Renal cortex interstitium (tissue), 11 donors: ENCODE measurements at regions not wholly inside any gene's neighbourhood (a gene's known extent, or its start where the extent isn't known, plus 50 kb on each side); places are given as distances from the start of the nearest gene placed in this dataset.
"Not testable (repeated sequence)": the region's sequence is repeated elsewhere in the genome, so short reads cannot be mapped to it uniquely, and the experiment has no call there.

Experiments used
- DNase-seq, 11 donors: peaks; one replicate each; pipeline ENCODE4 v3.0.0-alpha.2; 2013; ENCODE audit warnings: low read depth in 9 of 11, low spot score in 4 of 11; ENCODE audit errors: extremely low read depth in 1 of 11

DNA sequence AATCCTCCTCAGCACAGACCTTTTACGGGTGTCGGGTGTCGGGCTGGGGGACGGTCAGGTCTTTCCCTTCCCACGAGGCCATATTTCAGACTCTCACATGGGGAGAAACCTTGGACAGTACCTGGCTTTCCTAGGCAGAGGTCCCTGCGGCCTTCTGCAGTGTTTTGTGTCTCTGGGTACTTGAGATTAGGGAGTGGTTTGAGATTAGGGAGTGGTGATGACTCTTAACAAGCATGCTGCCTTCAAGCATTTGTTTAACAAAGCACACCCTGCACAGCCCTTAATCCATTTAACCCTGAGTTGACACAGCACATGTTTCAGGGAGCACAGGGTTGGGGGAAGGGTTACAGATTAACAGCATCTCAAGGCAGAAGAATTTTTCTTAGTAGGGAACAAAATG lies 113.0 kb upstream of the ZNF92 start:
- not testable (repeated sequence) for DNase-seq

DNA sequence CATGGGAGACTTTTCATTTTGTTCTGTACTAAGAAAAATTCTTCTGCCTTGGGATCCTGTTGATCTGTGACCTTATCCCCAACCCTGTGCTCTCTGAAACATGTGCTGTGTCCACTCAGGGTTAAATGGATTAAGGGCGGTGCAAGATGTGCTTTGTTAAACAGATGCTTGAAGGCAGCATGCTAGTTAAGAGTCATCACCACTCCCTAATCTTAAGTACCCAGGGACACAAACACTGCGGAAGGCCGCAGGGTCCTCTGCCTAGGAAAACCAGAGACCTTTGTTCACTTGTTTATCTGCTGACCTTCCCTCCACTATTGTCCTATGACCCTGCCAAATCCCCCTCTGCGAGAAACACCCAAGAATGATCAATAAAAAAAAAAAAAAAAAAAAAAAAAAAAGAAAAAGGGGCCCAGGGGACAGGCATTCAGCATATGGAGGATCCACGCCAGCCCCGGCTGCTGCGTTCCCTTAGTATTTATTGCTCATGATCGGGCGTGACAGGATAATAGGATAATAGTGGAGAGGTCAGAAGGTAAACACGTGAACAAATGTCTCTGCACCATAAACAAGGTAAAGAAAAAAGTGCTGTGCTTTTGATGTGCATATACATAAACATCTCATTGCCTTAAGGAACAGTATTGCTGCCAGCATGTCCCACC lies 113.7 kb upstream of the ZNF92 start:
- DNase-seq: not testable (repeated sequence)

DNA sequence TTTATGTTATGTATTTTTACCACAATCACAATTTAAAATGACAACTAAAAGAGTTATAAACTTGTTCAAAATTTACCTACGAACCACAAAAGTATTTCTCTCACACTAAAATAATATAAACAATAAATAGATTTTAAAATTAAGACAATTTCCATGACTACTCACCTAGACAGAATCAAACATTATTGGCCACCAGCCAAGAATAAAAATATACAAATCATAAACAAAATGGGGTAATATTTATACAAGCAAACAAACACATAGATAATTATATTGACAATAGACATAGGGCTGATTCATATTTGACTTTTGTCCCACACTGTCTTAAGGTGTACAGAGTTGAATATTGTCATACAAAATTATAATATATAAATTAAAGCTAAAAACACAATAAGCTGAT lies 119.6 kb upstream of the ZNF92 start:
- DNase-seq: no peak

DNA sequence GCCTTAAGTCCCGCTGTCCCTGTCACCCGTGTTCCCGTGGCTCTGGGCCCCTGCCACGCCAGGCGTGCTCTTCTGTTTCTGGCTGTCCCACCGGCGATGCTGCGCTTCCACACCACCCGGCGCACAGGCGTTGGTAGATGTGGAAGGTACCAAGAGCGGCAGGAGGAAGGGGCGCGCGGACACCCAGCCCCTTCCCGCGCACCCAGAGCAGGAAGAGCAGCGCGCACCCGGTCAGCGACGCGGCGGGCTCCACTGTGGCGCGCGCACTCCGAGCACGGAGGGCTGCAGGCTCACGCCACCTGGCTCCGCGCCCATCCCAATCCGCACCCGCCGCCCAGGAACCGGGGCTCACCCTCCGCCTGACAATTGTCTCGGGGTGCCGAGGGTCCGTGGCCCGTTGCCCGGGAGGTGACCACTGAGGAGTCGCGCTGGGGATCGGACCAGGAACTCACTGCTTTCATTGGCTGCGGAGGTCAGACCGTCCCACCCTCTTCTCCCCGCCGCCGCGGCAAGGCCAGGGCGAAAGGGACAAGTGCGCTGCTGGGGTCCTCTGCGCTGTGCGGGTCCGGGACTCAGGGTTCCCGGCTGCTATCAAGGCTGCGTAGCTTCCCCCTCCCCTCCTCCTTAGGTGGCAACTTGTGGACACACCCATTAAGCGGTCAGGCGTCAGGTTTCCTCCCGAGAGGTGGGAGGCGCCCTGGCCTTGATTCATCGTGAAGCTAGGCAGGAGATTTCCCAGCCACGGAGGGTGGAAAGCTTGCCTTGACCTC lies 121.6 kb upstream of the ZNF92 start:
- DNase-seq: peak in 9 of 11 donors; percentile 43 to 75 (median 66)

DNA sequence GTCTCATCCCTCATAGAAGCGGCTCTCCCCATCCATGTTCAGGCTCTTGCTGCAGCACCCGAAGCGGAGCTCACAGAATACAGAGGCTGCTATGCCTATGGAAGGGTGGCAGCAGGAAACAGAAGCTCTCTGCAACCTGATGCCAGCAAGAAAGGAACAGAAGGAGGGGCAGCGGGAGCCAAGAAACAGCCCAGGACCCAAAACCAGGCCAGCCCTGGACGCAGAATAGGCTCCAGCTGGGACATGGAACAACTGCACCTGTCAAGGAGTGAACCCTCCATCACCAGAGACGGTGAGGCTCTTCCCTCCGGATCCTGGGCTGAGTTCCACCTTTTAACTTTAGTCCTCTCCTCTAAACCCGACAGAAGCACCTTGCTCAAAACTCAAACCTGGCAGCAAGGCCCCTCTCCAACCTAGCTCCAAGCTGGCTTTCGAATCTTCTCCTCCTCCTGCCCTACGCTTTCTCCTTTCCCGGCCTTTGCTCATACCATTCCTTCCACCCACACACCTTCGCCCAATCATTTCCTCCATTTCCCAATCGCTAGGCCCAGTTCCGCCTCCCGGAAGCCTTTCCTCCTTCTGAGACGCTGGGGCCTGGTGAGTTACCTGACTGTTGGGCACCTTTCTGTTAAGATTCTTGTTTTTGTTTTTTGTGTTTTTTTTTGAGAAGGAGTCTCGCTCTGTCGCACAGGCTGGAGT lies 122.8 kb upstream of the ZNF92 start:
- no peak for DNase-seq

DNA sequence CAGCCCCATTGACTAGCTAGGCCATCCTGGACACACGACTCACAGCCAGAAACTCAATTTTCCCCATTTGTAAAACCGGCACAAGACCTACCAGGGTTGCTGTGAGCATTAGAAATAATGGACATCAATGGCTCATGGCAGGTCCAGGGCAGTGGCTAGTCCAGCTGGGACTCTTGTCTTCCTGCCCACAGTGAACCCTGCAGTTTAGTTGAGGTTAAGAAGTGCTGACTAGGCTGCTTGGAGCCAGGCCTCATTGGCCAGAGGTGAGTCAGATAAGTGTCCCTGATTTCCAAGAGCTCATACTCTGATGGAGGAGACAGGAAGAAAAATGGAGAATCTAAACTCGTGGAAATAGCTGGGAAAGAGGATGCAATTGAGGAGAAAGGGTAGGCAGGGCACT lies 123.4 kb upstream of the ZNF92 start:
- DNase-seq: no peak

DNA sequence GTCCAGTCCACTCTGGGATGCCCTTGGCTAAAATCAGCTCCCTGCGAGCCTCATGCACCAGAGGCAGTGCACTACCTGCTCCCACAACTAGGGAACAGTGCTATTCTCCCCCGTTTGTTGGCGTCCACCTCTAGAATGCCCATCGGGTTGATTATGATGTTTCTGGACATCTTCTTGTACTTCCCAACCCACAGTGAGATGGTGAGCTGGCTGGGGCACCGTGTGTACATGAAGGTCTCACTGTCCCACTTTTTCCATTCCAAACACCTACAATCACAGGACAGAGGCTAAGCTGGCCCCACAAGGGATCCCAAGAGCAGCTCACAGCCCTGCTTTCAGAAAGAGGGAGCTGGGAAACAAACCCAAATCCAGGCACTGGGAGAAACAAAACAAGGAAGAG lies 126.2 kb upstream of the ZNF92 start:
- DNase-seq: no peak

DNA sequence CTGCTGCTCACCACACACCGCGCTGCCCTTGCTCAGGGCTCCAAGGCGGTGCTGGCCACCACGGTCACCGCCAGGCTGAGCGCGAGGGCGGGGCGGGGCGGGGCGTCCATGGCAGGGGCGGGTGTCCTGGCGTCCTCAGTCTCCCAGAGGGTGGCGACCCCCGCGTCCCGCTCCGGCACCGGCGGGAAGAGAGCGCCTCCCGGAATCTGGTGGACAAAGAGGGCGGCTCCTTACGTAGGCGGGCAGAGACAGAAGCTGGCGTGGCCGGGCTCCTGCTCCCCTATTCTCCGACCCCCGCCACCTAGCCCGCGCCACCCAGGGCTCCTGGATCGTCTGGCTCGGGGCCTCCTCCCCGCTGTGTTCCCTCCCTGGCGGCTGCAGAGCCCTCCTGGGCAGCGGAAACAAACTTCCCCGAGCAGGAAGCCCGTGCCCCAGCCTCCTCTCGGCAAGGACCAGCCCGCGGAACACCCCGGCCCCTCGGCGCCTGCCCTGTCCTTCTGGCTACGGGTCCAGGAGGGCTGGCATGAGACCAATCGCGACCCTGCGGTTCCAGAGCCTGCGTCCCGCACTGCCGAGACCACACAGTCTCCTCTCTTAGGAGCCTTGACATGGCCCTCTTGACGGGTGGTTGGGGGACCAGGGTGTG lies 133.8 kb upstream of the ZNF92 start:
- peak in 9 of 11 donors; percentile 17 to 64 (median 39) for DNase-seq

DNA sequence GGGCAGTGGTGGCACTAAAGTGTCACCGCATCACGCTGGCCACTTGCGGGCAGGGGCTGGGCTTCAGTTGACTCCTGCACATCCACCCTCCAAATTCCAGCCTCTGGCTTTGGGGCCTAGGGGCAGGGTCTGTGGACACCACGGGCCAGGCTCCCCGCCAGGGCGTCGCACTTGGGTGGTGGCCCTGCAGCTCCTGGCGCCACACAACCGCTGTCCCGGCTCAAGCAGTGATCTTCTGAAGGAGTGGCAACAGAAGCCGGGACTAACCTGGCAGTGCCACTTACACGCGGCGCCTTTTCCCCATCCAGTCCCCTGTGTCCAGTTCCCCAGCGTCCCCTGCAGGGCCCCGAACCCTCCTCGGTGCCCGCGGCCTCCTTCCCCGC lies 134.3 kb upstream of the ZNF92 start:
- no peak for DNase-seq

DNA sequence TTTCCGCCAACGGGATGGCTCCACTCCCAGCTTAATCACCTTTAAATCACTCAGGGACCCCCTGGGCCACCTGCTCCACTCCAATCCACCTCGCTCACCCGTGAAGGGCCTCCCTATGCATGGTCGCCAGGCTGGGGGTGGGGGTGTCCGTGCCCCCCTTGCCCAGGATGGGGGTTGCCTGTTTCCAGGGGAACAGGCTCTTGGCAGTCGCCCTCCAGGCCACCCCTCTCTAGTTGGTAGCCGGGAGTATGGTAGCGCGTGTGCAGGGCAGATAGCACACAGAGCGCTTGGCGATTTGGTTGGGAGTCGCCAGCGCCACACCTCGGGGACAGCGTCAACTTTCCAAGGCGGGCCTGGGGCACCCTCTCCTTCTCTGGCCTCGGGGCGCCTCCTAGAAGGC lies 134.9 kb upstream of the ZNF92 start:
- DNase-seq: no peak

DNA sequence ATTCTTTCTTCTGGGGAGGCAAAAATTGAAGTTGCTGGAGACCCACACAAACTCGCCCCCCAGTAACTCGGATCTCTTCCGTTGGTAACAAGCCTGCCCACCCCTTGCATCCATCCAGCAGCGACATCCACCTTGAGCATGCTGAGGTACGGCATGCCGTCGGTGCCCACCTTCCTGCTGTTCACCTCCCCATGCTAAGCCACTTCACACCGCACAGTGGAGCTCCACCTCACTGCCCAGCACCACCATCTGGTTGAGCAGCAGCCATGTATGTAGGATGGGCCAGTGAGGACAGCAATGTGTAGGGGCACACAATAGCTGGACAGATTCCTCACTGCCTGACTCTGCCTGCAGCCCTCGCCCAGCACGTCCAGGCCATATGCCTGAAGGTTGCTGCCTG lies 138.1 kb upstream of the ZNF92 start:
- no peak for DNase-seq

DNA sequence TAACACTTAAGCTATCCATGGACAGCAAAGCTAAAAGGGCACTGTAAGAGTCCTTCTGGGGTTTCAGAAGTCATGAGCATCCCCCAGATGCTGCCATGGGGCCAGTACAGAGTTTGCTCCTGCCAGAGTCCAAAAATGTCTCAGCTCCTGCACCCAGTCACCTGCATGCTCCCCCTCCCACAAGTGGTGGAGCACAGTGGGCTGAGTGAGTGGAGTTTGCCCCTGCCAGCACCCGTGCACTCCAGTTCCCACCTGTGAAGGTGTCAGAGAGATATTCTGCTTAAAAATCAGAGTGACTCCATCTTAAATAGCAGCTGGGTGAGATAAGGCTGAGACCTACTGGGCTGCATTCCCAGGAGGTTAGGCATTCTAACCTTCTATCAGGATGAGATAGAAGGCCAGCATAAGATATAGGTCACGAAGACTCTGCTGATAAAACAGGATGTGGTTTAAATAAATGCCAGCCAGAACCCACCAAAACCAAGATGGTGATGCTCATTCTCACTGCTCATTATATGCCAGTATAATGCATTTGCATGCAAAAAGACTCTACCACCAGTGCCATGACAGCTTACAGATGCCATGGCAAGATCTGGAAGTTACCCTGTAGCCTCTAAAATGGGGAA lies 140.1 kb upstream of the ZNF92 start:
- DNase-seq: no peak

DNA sequence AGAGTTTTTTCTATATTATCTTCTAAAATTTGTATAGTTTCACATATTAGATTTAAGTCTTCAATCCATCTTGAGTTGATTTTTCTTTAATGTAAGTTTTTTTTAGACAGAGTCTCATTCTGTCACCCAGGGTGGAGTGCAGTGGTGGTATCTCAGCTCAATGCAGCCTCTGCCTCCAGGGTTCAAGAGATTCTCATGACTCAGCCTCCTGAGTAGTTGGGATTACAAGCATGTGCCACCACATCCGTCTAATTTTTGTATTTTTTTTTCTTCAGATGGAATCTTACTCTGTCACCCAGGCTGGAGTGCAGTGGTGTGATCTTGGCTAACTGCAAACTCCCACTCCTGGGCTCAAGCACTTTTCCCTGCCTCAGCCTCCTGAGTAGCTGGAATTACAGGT lies 143.4 kb upstream of the ZNF92 start:
- DNase-seq: no peak

DNA sequence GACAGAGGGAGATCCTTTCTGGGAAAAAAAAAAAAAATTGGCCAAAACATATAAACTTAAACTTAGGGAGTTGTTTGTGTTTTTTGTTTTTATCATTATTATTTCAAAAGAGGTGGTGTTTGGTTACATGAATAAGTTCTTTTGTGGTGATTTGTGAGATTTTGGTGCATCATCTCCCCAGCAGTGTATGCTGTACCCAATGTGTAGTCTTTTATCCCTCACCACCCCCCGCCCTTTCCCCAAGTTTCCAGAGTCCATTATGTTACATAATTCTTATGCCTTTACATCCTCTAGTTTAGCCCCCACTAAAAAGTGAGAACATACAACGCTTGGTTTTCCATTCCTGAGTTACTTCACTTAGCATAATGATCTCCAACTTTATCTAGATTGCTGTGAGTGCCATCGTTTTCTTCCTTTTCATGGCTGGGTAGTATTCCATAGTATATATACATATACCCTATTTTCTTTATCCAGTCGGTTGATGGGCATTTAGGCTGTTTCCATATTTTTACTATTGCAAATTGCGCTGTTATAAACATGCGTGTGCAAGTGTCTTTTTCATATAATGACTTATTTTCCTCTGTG lies 148.1 kb upstream of the ZNF92 start:
- DNase-seq: no peak

DNA sequence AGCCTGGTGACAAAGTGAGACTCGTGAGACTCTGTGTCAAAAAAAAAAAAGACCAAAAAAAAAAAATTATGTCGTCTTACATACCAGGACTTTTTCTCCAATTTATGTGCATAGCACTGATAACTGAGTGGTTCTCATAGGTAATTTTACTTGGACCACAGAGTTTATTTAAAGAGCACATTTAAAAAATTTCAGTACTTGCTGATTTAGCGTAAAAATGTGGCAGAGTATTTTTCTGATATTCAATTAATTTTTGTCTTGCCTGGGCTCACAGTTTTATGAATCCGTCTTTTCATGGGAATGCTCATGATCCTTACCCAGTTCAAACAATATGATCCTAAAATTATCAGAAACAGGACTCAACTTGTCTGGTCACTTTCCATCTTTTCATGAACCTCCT lies 151.0 kb upstream of the ZNF92 start:
- no peak for DNase-seq

DNA sequence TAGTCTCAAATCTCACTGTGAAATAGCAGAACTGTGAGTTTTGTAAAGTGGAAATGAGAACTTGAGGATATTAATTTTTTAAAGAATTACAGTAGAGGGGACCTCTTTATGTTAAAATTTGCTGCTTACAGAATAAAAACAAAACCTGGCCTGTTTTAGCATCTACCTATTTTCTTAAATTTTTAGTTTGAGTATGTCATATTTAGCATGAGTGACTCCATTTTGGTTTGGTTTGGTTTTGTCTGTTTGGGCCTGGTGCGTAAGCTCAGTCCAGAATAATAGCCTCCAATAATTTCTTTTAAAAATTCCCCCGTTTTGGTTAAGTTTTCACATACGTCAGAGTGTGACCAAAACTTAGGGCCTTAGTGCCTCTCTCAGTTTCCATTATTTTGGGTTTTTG lies 152.0 kb upstream of the ZNF92 start:
- no peak for DNase-seq

DNA sequence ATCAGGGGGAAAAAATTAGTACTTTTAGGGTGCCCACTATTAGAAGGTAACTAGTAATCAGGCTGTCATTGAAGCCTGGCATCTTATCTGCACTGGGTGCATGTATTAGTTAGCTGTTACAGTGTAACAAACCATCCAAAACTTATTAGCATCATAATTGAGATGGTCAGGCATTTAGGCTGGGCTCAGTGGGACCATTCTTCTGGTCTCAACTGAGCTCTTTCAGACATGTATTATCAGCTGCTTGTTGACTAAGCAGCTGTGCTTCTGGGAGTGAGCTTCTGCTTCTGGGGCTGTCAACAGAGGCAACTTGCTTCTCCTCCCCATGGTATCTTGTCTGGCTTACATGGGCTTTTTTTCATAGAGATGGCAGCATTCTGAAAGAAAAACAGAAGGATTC lies 154.0 kb upstream of the ZNF92 start:
- DNase-seq: no peak

DNA sequence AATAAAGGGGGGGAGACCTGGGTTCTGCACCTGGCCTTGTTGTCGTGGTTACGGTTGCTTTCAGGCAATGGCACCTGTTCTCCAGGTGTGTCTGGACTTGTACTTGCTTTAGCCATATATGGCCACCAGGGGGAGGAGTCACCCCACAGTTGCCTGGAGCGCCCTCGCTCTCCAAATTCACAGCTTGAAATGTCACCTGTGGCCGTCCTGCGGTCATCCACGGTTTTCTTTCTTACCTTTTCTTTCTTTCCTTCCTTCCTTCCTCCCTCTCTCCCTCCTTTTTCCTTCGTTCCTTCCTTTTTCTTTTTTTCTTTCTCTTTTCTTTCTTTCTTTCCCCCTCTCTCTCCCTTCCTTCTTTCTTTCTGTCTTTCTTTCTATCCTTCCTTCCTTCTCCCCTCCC lies 157.2 kb upstream of the ZNF92 start:
- peak in 10 of 11 donors; percentile 29 to 57 (median 50) for DNase-seq

DNA sequence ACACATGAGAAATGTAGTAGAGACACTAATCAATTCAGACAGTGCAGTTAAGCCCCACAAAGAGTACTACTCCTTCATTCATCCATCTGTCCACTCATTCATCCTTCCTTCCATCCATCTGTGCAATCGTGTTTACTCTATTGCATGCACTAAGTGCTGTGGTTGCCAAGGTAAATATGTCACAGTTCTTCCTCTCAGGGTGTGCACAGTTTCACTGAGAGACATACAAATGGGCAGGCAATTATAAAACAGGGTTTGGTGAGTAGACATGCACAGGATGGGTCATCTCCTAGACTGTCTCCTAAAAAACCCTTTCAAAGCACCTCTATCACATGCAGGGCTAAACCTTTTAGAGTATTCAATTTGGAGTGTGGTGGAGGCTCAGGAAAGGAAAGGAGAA lies 160.4 kb upstream of the ZNF92 start:
- not testable (repeated sequence) for DNase-seq
